ENCODE measurements at regions not wholly inside any gene's neighbourhood (a gene's known extent, or its start where the extent isn't known, plus 50 kb on each side); places are given as distances from the start of the nearest gene placed in this dataset.

DNA sequence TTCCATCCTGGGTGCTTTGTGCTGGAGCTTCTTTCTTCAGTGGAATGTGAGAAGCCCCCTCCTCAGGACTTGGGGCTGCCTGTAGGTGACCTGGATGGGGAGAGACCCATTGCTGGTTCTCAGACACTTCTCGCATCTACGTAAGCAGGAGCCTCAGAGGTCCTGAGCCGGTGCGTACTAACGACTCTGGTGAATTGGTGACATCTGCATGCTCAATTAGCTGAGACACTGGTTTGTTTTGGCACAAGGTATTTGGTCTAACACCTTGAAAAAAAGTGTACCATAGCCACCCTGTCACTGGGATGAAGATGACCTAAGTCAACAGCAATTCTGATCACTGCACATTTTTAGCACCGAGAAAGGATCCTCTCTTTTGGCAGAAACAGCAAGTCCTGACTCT is 57.7 kb downstream of the LRRC30 start:
- DNase-seq (no peak), ATAC-seq (no peak)
- intact Hi-C loops (cut with DNase I), result no loop called here

DNA sequence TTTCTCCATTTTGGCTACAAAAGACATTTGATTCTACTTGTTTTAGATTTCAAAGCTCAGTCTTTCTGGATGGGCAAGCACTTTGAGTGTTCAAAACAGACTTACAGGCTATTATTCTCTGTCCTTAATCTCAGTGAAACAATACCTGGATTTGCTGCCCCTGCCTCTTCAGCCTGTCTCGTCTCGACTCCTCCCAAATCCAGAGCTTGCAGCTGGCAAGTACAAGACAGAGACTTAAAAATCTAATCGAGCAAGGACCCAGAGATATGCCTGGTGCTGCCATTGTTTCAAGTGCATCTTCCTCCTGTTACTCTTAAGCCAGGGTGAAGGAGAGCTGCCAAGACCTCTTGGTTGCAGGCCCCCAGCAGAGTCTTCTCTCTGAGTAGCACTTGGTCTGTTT is 59.2 kb downstream of the LRRC30 start:
- ATAC-seq, result no peak
- no peak for DNase-seq
- intact Hi-C loops (cut with DNase I), result no loop called here

DNA sequence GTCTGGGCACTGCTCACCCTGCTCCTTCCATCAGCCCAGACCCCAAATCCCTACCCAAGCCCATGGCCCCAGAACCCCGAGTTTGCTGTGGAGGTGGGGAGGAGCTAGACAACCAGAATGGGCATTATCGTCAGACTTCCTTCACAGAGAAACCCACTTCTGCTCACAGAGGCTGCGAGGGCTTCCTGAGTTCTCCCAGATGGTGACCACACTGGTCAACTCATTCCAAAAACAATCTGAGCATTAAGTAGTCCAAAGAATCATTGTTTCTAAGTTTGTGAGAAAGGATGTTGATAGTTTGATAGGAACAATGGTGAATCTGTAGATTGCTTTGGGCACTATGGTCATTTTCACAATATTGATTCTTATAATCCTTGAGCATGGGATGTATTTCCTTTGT is 60.2 kb downstream of the LRRC30 start:
- intact Hi-C loops (cut with DNase I), result no loop called here
- no peak for ATAC-seq

DNA sequence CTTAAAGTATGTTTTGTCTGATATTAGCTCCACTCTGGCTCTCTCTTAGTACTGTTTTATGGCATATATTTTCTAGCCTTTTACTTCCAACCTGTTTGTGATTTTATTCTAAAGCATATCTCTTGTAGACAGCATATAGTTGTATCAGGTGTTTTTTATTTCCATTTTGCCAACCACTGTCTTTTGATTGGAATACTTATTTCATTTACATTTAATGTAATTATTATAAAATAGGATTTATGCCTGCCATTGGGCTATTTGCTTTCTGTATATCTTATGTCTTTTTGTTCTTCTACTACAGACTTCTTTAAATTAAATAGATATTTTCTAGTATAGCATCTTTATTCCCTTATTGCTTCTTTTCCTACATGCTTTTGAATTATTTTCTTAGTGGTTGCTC is 67.3 kb downstream of the LRRC30 start:
- intact Hi-C loops (cut with DNase I), result no loop called here
- DNase-seq (no peak), ATAC-seq (no peak)

More for the DNA sequence above, 60.2 kb downstream of the LRRC30 start:
- DNase-seq, result no peak

DNA sequence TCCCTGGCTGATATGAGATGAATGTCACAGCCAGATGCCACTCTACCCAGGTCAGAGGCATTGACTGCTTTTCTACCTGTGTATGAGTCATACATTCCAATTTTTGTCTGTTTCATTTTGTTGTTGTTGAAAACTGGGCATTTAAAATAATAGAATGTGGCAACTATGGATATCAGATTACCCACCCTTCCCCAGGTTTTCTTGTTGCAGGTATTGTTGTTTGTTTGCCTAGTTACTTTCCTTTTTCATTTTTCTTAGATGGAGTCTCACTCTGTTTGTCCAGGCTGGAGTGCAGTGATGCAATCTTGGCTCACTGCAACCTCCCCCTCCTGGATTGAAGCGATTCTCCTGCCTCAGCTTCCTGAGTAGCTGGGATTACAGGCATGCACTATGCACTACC is 70.2 kb downstream of the LRRC30 start:
- ATAC-seq, result no peak
- intact Hi-C loops (cut with DNase I), result no loop called here

DNA sequence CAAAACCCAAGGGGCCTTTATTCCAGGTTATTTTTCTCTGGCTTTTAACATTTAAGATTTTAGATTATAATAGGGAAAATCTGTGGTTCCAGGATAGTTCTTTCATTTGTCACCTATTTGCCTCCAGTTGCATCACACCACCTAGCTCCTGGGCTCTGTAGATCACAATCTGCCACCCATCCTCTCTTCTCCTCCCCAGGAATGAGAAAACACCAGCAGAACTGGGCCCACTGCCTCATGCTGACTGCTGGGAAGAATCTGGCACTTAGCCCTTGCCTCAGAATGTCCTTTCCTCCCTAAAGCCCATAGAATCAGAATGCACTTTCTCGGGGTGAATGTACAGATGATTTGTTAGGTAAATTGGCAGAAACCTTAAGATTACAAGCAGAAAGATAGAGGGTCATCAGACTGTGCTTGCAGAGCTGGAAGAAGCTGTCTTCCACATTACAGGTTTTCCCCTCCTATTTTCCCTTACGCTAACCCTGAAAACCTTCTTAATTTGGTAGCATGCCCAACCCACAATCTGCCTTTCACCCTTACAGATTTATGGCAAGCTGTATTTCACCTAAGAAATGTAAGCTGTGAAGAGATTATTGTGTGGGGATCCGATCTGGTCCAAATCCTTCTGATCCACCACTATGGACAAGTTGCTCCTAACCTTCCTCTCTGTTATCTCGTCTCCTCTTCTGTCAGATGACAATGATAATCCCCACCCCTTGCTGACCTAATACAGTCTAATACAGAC is 72.6 kb downstream of the LRRC30 start:
- no peak for DNase-seq
- no peak for ATAC-seq
- intact Hi-C loops (cut with DNase I), result no loop called here

More for the DNA sequence above, 70.2 kb downstream of the LRRC30 start:
- DNase-seq, result no peak

DNA sequence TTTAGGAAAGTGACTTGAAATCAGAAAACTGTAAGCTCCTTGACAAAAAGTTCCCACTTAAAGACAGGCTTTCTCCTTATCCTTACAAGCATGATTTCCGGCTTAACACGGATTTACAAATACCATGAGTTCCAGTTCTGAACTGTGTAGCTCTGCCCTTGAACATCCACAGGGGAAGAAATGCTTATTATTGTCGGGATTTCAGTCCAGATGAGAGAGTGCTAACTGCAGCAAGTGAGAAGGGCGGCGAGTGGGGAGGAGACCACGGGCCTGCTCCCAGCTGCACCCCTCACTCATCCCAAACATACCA is 73.1 kb downstream of the LRRC30 start:
- ATAC-seq, result no peak
- intact Hi-C loops (cut with DNase I), result no loop called here

DNA sequence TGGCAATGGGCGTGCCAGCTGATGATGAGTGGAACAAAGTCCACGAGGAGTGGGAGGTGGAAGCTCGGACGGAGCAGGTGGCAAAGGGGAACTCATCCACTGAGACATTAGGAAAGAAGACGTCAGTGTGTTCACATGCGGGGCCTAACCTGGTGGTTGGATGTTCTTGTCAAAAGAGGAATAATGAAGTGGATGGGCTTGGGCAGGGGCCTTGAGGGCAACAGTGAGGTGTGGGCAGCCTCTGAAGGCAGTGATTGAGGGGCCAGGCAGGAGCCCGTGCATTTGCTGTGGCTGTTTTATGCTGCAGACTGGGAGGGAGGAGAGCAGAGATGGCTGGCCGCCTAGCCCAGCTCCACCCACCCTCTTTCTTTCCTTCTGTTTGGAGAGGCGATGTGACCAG is 74.5 kb downstream of the LRRC30 start:
- intact Hi-C loops (cut with DNase I), result no loop called here
- no peak for DNase-seq
- no peak for ATAC-seq

More for the DNA sequence above, 73.1 kb downstream of the LRRC30 start:
- DNase-seq, result no peak

DNA sequence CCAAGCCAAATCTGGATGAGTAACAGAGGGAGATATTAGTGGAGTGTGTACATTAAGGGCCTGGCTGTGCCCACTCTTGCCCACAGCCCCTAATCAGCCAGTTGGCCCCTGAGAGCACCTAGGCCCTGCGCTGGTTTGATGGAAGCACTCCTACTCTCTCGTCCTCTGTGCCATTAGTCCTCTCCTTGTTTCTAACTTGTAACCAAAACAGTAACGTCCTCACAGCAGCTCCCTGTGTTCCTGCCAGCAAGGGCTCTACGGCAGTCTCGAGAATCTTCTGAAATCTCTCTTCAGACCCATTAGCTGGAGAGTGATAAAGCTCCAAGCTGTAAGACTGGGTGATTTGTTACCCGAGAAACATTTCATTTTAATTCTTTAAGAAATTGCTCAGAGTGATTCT is 76.1 kb downstream of the LRRC30 start:
- DNase-seq, result no peak
- ATAC-seq, result no peak

DNA sequence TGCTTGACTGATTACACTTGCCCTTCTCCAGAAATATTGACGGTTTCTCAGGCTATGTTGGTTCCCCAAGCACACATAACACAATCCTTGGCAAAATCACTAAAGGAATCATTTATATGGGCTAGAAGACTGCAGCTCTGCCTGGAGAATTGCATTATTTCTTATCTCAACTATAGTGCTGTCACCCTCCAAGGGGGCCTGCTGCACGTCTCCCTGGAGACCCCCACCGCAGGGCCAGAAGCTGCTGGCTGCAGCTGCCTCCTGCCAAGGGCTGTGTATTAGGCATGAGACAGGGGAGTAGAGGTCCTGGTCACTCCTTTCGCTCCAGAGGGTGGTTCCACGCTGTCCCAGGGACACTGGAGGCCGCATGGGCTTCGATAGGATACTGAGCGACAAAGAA is 76.6 kb downstream of the LRRC30 start:
- DNase-seq (no peak), ATAC-seq (no peak)
- intact Hi-C loops (cut with DNase I), result no loop called here

More for the DNA sequence above, 76.1 kb downstream of the LRRC30 start:
- intact Hi-C loops (cut with DNase I), result no loop called here

DNA sequence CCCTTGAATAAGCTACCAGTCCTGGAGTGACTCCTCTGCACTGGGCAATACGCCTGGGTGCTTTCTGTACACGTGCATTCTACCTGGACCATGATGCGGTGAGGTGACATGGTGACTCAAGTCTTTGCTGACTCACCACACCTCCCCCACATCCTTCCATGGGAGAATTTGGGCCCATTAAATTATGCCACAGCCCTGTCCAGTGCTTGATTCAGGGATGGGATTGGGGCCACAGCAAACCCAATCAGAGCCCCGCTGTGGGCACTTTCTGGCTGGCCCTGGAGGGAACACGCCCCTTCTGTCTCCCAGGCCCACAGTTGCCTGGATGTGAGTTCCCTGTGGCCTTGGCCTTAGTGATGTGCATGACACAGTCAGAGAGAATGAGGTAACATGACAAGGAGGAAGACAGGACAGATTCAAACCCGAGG is 86.9 kb downstream of the LRRC30 start:
- intact Hi-C loops (cut with DNase I), result no loop called here
- DNase-seq, result no peak
- ATAC-seq, result no peak

DNA sequence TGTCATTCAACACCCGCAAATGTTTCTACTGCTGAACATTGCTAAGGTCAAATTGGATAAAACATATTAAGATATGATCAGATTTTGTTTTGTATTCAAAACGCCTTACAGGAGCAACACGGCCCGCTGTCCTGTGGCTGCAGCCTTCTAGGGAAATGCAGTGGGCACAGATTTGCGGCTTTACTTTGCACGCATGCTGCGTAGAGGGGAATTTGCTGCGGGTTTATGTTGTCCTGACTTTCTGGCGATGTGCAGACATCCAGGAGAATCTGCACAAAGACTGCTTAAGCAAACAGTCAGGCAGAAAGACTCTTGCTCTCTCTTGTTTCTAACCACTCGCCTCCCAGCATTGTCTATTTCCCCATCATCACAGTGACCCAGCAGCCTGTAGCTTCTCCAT is 88.3 kb downstream of the LRRC30 start:
- DNase-seq (no peak), ATAC-seq (no peak)
- intact Hi-C loops (cut with DNase I), result no loop called here

DNA sequence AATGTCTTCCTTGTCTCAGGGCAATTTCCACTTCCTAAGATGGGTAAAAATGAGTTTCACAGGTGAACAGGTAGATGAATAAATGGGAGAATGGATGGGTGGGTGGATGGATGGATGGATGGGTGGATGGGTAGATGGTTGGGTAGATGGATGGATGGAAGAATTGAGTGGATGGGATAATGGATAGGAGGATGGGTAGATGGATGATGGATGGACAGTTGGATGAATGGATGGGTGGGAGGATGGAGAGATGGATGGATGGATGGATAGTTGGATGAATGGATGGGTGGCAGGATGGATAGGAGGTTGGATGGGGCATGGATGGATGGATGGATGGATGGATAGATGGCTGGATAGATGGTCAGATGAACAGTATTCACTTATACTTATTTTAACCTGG is 90.9 kb downstream of the LRRC30 start:
- intact Hi-C loops (cut with DNase I), result no loop called here

DNA sequence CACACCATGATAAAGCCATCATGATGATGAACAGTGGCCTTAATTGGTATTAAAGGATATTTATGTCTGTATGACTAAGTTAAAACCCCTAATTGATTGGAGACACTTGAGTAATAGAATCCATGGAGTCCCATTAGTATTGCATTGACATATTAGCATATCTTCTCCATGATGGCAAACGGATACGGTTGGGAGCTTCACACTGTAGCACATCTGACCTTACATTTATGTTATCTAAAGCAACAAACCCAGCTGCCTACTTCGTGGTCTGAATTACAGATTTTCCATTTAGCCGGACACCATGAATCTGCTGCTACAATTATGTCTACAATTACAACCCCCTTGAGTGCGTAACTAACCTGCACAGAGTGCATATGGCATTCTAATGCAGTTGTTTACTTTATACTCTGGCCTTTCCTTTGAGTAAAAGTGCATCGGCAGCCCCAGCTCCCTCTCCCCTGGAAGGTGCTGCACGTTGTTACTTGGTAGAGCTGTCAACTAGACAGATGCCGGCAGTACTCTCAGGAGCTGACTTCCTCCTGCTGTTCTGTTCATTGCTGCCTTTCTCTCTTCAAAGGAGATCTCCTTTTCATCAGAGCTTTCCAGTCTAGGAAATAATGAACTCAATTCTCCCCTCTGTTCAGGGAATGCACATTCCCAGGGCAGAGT is 92.1 kb downstream of the LRRC30 start:
- no peak for ATAC-seq
- intact Hi-C loops (cut with DNase I), result no loop called here
- DNase-seq, result no peak

More for the DNA sequence above, 90.9 kb downstream of the LRRC30 start:
- DNase-seq (no peak), ATAC-seq (no peak)

DNA sequence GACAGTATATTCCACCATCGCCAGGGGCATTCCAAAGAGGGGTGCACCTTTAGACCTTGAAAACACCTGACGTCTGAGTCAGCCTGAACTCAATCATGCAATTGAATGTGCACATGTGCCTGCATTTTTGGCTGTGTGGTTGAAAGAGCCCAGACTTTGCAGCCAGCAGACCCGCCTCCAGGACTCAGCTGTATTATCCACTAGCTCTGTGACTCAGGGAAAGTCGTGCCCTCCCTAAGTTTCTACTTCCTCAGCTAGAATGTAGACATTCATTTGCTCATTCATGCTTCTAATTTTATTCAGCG is 94.2 kb downstream of the LRRC30 start:
- intact Hi-C loops (cut with DNase I), result no loop called here
- no peak for ATAC-seq
- DNase-seq, result no peak

DNA sequence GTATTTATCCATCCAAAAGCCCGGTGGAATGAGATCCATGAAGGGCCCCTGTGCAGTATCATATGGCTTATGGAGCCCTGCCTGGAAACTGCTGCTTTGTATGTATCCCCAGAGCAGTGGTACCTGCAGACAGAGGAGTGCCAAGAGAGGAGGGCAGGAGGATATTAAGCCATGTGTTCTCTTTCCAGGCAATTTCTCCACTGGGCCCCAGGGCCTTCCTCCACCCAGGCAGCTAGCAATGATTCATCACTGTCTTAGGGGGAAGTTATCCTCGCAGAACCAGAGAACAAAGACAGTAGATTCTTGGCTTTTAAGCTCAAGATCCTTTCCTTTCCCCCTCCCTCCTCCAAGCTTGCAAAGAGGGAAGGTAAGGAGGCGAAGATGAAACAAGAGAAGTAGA is 98.1 kb downstream of the LRRC30 start:
- ATAC-seq, result no peak
- intact Hi-C loops (cut with DNase I), result no loop called here
- DNase-seq, result no peak

DNA sequence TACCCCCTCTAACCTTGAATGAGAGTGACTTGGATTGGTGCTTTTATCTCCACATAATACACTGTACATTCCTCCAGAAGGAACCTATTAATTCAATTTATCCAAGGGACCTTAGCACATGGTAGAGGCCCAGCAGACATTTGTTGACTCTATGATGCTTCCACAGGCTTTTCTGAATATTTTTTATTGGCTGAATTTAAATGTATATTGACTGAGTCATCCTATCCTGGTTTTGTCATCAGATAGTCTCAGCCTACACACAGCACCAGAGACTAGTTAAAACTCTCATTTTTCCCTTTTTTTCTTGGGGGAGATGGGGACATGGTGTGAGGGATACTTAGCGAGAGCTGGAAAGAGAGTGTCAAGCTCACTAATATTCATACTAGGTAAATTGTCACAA is 101.6 kb downstream of the LRRC30 start:
- DNase-seq (no peak), ATAC-seq (no peak)
- intact Hi-C loops (cut with DNase I), result no loop called here

DNA sequence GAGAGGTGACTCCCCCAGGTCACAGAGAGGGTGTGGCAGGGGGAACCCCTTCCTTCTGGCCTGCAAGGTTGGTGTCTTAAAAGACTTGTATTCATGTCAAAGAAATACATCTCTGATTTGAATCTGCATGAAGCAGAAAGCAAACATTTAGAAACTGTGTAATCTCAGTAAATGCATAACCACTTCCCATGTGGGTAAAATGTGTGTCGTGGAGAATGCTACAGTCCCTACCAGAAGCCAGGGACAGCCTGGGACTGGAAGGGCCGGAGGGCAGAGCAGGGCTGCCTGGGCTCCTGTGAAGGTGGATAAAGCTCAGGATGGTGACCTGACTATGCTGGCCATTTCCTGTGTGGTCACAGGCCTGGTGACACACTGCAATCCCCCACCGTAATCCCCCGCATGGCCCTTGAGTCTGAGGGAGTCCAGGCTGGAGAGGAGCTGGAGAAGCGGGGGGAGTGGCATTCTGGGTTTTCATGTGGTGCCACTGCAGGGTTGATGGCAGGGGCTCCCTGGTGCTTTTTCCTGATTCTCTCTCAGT is 102.2 kb downstream of the LRRC30 start:
- ATAC-seq (no peak), DNase-seq (no peak)
- intact Hi-C loops (cut with DNase I), result no loop called here

DNA sequence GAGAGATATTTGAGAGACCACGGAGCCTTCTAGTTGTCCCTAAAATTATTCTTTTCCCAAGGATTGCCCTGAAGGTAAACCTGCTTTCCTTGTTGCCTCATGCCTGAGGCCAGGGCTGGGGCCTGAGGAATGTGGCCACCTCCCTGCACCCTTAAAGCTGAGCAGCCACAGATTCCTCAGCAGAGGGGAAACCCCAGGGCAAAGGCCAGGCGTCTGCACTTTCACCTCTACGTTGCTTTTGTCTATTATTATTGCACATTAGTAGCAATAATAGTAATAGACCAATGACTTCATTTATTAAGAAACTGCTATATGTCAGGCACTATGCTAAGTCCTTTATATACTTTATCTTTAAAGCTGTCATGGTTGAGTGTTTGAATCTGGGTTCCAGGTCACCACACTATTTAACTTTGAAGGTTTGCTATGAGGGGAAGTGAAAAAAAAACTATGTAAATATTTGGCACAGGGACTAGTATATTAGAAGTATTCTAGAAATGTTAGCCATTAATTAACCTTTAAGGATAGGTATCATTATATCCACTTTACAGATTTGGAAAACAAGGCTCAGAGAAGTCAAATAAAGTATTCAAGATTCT is 104.2 kb downstream of the LRRC30 start:
- DNase-seq (no peak), ATAC-seq (no peak)
- intact Hi-C loops (cut with DNase I), result no loop called here

DNA sequence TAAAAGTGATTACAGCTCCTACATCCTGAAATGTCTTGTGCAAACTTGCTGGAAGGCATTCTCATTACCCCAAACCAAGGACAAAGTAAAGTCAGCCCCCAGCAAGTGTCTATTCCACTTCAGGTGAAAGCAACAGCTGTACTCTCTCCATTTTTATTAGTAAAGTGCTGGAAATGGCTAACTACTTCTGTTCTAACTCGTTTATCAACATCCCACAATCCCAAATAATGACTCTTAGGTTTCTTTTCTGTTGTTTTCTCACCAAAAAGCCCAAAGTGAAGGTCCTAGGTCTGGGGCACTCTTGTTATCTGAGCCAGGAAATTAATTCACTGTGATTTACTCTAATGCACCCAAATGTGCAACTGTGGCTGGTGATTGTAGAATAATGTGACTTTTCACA is 105.7 kb downstream of the LRRC30 start:
- intact Hi-C loops (cut with DNase I), result no loop called here

DNA sequence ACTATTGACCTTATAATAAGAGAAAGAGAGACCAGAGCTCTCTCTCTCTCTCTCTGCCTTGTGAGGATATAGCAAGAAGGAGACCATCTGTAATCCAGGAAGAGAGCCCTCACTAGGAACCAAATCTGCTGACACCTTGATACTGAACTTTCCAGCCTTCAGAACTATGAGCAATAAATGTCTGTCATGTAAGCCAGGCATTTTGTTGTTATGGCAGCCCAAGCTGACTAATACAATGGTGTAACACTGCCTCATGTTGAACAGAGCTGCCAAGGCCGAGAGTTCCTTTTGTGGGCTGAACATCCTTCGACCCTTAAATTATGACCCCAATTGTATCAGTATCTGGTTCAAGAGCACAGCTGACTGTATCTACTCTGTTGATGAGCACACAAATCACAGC is 108.0 kb downstream of the LRRC30 start:
- intact Hi-C loops (cut with DNase I), result no loop called here
- no peak for DNase-seq
- no peak for ATAC-seq

More for the DNA sequence above, 105.7 kb downstream of the LRRC30 start:
- no peak for DNase-seq
- no peak for ATAC-seq

All from left cardiac atrium (tissue), 4 donors.